Liver (tissue), 3 donors: ENCODE measurements at regions not wholly inside any gene's neighbourhood (a gene's known extent, or its start where the extent isn't known, plus 50 kb on each side); places are given as distances from the start of the nearest gene placed in this dataset.

Experiments
- CTCF ChIP-seq: fragments of 150-350 bp; IDR thresholded peaks from 2 replicates; pipeline ENCODE4 v1.5.1; 2017; ENCODE audit warnings: improper control_type of control experiment, low read depth, low read length; ENCODE audit not compliant: missing input control
- RAD21 ChIP-seq, 2 donors: IDR thresholded peaks; 2 replicates each; pipeline ENCODE4 v1.6.1; 2016; ENCODE audit warnings: antibody characterized with exemption in 2 of 2, mild to moderate bottlenecking in 2 of 2
- TAF1 ChIP-seq: conservative IDR thresholded peaks from 2 replicates; pipeline ENCODE4 v1.6.1; 2016; ENCODE audit warnings: antibody characterized with exemption, mild to moderate bottlenecking
- donor health status: healthy.
- donor health status: healthy.

GRCh38 chr4:67344594-67345380 lies 200.5 kb downstream of the CENPC start:
- TF ChIP-seq RAD21 (IDR thresholded peaks at IDR 0.05) (no peak), CTCF (no peak), TAF1 (no peak)
